NOMO-1 (cell line): ENCODE measurements at regions not wholly inside any gene's neighbourhood (a gene's known extent, or its start where the extent isn't known, plus 50 kb on each side); places are given as distances from the start of the nearest gene placed in this dataset.
"Not testable (repeated sequence)": the region's sequence is repeated elsewhere in the genome, so short reads cannot be mapped to it uniquely, and the experiment has no call there.

Experiments used
- DNase-seq, 2 experiments: peaks; one replicate each; lab custom pipeline; 2025; ENCODE audit not compliant: unreplicated experiment in 2 of 2; lab: John Stamatoyannopoulos, UW

- no peak for DNase-seq
These were observed 235.0 kb downstream of the PTGER3 start for GRCh38 chr1:70812442-70813109.

GRCh38 chr1:70818401-70818800, 229.2 kb downstream of the PTGER3 start:
- peak in 1 of 2 experiments; percentile 66 for DNase-seq

GRCh38 chr1:70819231-70819630, 228.4 kb downstream of the PTGER3 start:
- no peak for DNase-seq

GRCh38 chr1:70819785-70820184, 227.8 kb downstream of the PTGER3 start:
- DNase-seq: no peak

- peak; percentile 90 to 91 for DNase-seq
These were observed 227.2 kb downstream of the PTGER3 start for GRCh38 chr1:70820396-70820795.

GRCh38 chr1:70820995-70821394, 226.6 kb downstream of the PTGER3 start:
- no peak for DNase-seq

GRCh38 chr1:70826428-70826827, 221.2 kb downstream of the PTGER3 start:
- no peak for DNase-seq

- DNase-seq: no peak
These were observed 220.6 kb downstream of the PTGER3 start for GRCh38 chr1:70827030-70827429.

GRCh38 chr1:70828177-70828576, 219.4 kb downstream of the PTGER3 start:
- no peak for DNase-seq

- DNase-seq: not testable (repeated sequence)
These were observed 213.3 kb downstream of the PTGER3 start for GRCh38 chr1:70834365-70834764.

GRCh38 chr1:70836456-70836855, 211.2 kb downstream of the PTGER3 start:
- no peak for DNase-seq

- no peak for DNase-seq
These were observed 207.2 kb downstream of the PTGER3 start for GRCh38 chr1:70840260-70840953.

- no peak for DNase-seq
These were observed 205.1 kb downstream of the PTGER3 start for GRCh38 chr1:70842562-70842961.

- no peak for DNase-seq
These were observed 204.2 kb downstream of the PTGER3 start for GRCh38 chr1:70843452-70843851.

- DNase-seq: no peak
These were observed 200.6 kb downstream of the PTGER3 start for GRCh38 chr1:70847013-70847412.

- no peak for DNase-seq
These were observed 192.4 kb downstream of the PTGER3 start for GRCh38 chr1:70855203-70855602.

GRCh38 chr1:70856201-70856600, 191.4 kb downstream of the PTGER3 start:
- peak in 1 of 2 experiments; percentile 21 for DNase-seq

GRCh38 chr1:70863239-70863638, 184.4 kb downstream of the PTGER3 start:
- DNase-seq: no peak

- no peak for DNase-seq
These were observed 183.3 kb downstream of the PTGER3 start for GRCh38 chr1:70864302-70864701.

GRCh38 chr1:70866542-70867264, 180.9 kb downstream of the PTGER3 start:
- peak; percentile 75 to 89 for DNase-seq

- no peak for DNase-seq
These were observed 175.8 kb downstream of the PTGER3 start for GRCh38 chr1:70871790-70872189.

- peak; percentile 63 to 69 for DNase-seq
These were observed 173.6 kb downstream of the PTGER3 start for GRCh38 chr1:70874063-70874462.
